Hematopoietic multipotent progenitor cell treated with erythropoietin and hydrocortisone succinate and interleukin-3 and kit ligand, for 4 days (in vitro differentiated cells): ENCODE measurements at regions not wholly inside any gene's neighbourhood (a gene's known extent, or its start where the extent isn't known, plus 50 kb on each side); places are given as distances from the start of the nearest gene placed in this dataset.

Source experiments
- DNase-seq: peaks from one replicate; pipeline ENCODE4 v3.0.0-alpha.2; 2015

DNA sequence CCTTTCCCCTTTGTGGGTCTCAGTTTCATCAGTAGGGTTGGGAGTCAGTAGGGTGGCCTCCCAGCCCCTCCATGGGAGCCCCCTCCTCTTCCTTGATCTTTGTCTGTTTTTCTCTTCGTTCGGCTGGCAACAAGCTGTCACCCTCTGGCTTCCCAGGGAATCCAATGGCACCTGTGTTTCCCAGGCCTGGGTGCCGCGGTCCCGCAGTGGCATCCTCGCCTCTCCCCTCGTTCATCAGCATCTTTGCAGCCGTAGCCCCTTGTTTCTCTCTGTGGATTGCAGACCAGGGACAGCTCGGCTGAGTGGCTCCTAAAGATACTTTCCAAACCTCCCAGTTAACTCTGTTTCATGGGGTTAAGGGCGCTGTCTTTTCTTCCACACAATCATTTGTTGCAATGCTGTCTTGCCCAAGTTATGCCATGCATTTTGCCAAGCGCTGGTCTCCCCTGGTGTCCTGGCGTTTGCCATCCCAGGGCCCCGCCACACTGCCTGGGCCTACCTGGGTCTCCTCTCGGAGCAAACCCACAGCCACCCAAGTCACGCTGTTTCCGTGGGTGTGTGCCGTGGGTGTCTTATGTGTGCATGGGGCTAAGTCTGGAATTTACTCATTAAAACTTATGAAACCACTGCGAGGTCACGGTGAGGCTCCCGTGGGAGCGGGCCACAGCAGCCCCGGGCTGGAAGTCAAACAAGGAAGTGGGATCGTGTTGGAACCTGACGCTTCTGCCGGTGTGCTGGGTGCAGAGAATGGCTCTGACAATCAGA, 189.4 kb upstream of the SHH start:
- DNase-seq: no peak

DNA sequence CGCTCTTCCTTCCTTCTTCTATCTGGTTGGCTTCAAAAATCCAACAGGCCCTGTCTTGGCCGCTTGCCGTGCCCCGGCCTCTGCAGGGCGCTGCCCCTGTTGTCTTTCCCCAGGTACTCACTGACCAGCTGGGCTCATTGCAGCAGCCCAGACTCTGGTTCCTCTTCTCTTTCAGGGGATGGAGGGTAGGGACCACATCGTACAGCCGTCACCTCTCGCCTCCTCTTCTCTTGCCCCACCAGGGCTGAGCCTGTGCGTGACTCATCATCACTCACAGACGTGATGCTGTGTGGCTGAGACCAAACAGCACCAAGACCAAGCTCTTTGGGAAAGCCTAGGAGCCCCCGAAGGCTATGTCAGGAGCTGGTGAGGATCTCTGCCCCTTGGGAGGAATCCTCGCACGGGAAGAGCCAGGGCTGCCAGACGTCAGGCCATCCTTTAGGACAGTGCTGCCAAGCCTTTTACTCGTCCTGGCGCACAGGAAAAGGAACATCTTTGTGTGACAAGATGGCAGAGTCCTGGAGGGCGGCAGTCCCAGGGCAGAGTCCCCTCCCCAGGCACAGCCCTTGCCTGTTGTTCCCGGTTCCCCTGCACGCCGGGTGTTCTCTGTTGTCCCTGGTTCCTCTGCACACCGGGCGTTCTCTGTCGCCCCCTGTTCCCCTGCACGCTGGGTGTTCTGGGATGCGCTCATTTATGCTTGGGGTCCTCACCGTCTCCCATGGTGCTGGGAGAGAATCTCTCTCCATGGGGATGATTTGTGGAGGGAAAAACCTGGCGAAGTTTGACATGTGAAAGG, 188.5 kb upstream of the SHH start:
- no peak for DNase-seq

DNA sequence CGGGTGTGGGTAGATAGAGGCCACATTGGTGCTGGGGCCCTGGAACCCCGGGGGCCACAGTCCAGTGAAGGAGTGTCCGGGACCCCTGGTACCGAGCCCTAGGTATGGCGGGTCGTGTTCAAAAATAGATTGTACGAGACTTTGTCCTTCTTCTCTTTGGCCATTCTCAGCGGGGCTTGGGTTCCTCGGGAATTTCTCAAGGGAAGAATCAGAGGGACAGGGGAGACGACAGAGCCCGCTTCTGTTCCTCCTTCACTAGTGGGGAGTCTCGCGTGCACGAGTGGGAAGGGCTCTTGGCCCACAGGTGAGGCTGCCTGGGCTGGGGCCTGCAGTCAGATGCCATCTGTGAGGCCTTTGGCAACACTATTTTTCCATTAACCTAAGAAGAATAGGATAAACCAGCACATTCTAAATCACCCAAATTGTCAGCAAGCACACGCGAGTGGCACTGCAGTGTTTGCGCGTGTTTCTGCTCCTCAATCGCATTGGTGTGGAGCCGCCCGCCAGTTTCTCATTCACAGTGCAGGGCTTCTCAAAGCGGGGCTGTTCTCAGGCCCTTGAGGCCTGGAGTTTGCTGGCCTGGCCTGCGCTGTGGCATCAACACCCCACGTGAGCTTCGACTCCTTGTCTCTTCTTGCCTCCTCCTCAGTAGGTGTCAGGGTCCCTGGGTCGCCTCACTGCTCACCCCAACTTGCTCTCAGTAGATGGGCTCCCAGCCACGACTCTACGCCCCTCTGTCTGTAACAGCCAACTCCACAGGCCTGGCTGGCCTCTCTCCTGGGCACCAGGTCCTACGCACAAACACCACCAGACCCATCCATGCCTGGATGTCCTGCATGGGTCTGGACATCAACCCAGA, 187.6 kb upstream of the SHH start:
- no peak for DNase-seq

DNA sequence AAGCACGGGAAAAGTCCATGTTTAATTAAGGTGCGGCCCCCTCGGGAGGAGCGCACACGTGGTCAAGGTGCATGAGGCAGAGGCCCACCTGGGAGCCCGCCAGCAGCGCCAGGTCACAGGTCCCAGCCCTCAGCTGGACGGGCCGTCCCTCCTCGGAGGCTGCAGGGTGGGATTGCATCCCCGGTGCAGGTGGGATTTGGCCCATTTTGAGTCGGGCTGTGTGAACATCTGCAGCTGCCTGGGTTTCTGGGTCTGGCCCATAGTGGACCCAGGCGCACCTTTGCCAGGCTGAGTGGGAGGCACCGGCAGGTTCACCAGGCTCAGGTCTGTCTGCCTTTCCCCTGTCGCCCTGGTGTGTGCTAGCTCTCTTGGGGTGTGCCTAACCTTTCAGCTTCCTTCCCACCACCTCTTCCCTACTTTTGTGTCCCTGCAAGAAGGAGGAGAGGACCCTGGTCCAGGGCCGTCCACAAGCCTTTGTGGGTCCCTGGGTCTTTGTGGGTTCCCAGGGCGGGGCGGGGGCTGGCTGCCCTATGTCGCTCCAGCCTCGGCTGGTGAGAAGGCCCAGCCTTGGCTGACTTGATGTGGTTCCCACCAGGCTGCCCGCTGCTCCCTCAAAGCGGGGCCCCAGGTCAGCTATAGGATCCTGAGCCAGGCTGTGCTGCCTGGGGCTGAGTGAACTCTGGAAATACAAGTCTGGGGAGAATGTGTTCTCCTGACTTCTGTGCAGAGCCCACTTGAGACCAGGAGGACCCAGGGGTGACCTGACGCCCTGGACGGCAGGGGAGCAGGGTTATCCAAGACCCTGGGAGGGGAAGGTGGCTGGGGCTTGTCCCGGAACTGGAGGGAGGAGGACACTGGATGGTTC, 186.7 kb upstream of the SHH start:
- no peak for DNase-seq

DNA sequence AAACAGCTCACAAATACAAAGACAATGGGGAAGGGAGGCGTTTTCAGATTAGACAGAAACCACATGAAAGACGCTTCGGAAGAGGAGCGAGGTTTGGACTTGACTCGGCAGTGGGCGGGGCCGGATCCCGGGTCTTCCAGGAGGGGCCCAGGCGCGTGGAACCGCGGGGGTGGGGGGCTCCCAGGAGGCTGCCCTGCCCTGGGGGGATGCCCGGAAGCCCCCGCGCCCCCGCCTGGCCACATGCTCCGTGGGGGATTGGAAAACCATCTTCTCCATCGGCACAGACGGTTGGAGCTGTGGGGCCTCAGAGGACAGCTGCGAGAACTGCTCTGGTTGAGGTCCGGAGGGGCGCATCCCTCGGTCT, 186.0 kb upstream of the SHH start:
- DNase-seq: no peak

DNA sequence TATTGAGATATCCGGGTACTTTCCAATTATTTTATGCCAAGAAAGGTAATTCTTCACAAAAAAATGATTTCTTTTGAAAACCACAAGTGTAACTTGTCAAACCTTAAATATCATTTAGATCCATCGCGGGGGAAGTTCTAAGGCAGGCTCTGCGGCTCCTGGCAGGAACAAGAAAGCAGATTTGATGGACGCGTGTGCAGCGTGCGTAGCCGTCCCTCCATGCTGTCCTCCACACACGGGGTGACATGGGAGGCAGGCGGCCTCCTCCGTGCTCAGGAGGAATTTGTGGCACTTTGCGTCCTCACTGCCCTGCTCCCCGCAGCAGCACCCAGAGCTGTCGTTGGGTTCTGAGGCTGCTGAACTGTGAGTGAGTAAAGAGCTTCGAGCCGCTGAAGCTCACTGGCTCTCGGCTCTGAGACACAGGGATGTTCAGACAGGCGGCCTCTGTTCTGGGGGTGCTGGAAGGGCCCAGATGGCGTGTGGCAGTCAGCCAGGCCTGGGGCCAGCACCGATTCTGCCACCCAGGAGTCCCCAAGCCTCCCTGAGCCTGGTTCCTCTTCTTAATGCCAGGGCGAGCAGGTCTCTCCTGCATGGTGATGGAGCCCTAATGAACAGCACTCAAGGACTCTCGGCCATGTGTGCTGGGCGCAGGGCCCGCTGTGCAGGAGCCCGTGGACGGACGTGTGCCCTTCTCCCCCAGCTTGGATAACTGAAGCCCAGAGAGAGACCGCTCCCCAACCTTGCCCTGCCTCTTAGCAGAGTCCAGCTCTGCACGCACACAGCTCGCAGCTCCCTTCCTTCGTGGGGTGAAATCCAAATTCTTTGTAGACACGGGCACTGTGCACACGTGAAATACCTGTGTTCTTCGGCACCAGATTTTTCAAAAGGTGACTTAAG, 185.4 kb upstream of the SHH start:
- peak; percentile 41 for DNase-seq

- peak; percentile 74 for DNase-seq
Observed at GRCh38 chr7:155996718-155997280, 184.5 kb upstream of the SHH start.

- peak; percentile 74 for DNase-seq
Observed at GRCh38 chr7:155995183-155995612, 182.9 kb upstream of the SHH start.

DNA sequence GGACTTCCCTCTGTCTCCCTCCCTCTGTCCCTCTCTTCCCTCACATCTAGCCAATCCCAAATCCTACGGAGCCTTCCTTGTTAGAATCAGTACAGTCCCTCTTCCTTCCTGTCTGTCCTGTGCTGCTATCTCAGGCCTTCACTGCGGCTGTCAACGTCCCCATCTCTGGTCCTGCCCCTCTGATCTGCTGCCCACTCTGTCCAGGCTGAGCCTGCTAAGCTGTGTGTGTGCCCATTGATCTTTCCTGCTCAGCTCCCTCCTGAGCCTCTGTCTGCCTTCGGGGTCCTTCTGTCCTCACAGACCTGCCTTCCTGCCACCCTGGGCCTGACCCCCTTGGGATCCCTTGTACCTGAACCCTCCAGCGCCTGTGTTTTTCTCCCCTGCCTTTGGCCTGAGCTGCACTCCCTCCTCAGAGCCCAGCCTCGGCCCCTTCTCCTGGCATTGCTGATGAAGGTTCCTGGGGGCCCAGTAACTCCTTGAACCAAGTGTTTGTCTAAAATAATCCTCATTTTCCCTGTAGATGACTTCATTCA, 182.1 kb upstream of the SHH start:
- DNase-seq: no peak

- no peak for DNase-seq
Observed at GRCh38 chr7:155993420-155994278, 181.4 kb upstream of the SHH start.

DNA sequence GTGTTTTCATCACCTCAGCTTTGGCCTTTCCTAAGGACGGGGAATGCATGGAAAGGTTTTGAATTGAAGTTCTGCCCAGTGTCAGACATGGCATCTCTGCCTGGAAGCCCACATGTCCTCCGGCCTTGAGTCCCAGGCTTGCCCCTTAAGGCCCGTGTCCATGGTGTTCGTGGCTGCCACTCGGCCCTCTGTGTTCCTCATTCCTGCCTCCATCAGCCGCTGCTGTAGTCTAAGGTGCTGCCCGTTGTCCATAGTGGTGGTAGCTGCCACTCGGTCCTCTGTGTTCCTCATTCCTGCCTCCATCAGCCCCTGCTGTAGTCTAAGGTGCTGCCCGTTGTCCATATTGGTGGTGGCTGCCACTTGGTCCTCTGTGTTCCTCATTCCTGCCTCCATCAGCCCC, 180.7 kb upstream of the SHH start:
- no peak for DNase-seq

- no peak for DNase-seq
Observed at GRCh38 chr7:155992538-155992937, 180.3 kb upstream of the SHH start.

DNA sequence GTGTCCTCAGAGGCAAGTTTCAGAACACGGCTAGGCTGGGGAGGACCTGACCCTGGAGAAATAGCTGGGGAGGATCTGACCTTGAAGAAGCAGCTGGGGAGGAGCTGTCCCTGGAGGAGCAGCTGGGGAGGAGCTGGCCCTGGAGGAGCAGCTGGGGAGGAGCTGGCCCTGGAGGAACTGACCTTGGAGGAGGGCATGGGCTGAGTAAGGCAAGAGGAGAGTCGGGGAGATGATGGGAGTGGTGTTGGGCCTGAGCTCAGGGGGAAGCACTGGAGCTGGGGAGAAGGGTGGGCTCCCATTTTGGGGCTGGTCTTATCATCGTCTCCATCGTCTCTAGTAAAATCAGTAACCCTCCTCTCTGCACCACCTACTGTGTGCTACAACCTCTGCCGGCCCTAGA, 179.8 kb upstream of the SHH start:
- DNase-seq: no peak

DNA sequence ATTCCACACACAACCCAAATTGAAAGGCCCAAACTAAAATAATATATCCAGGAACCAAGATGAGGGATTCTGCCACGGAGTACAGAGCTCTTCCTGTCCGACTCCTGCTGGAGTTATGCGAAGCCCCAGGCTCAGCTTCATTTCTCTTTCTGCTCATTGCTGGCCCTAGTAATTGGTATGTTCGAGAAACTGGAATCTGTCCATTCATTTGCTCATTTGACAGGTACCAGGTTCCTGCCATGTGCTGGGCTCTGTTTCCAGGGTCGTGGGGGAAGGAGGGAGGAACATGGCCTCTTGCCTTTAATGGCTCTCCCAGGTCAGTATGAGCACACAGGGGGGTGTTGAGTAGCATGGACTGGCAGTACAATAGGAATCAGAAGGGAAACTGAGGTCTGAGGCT, 179.2 kb upstream of the SHH start:
- no peak for DNase-seq

DNA sequence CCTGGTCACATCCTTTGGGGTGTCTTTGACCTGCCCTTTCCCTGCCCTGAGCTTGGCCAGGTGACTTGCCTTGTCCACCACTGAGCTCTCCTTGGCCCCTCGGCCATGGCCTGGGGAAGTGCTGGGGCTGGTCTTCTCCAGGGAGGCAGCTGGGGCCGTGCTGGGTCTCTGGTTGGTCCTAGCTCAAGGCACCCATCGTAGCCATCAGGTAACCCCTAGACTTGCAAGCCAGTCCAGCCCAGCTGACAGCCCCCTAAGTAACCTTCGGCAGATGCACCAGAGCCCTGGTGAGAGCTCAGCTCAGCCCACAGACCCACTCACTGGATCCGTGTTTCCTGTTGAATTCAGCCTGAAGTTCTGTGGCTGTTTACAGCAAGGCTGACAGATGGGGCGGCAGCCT, 176.2 kb upstream of the SHH start:
- no peak for DNase-seq

GRCh38 chr7:155987681-155988235, 175.5 kb upstream of the SHH start:
- no peak for DNase-seq

DNA sequence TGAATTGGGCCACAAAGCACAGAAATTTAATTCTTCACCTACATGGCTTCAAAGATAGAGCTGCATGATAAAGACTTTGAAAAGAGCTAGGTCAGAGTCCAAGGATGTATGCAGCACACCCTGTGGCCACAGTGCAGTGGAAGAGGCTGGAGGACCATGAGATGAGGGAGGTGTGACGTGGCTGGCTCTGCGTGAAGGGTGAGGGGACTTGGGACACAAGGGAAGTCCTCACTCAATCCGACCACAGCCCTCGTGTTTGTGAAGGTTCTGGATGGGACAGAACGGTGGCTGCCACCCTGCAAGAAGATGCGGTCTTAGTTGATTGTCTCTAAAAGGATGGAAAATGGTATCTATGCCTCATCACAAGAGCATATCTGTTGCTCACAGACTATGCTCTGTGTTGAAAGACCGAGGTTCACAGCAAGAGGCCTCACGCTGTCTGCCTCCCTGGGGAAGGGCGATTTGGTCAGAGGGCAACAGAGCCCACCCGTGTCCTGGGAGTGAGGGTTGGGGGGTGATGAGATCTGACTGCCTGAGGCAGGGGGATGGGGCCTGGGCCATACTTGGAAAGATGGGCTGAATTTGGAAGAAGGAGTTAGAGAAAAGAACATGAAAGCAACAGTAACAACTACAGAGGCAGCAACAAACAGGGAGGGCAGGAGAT, 174.4 kb upstream of the SHH start:
- DNase-seq: no peak

GRCh38 chr7:155985518-155986250, 173.4 kb upstream of the SHH start:
- DNase-seq: no peak
